HEK293 (cell line): ENCODE measurements at regions not wholly inside any gene's neighbourhood (a gene's known extent, or its start where the extent isn't known, plus 50 kb on each side); places are given as distances from the start of the nearest gene placed in this dataset.

Source experiments
- EGR2 ChIP-seq: fragments of 450-650 bp; formaldehyde crosslinking; IDR thresholded peaks from 2 replicates; pipeline ENCODE4 v1.5.1; 2016; ENCODE audit warnings: low read depth, missing biosample characterization, missing genetic modification characterization
- GLI2 ChIP-seq: fragments of 450-650 bp; formaldehyde crosslinking; IDR thresholded peaks from 2 replicates; pipeline ENCODE4; 2017; ENCODE audit warnings: missing biosample characterization, missing genetic modification characterization, low read depth, borderline replicate concordance
- HOXC10 ChIP-seq: sonication (generic); formaldehyde crosslinking; IDR thresholded peaks from 2 replicates; pipeline ENCODE4 v1.8.1; 2023; ENCODE audit warnings: mild to moderate bottlenecking, missing genetic modification reagents
- KLF9 ChIP-seq: fragments of 450-650 bp; formaldehyde crosslinking; IDR thresholded peaks from 2 replicates; pipeline ENCODE4 v1.5.1; 2016; ENCODE audit warnings: missing biosample characterization, missing genetic modification characterization, low read depth
- RBAK ChIP-seq: fragments of 450-650 bp; formaldehyde crosslinking; IDR thresholded peaks from 2 replicates; pipeline ENCODE4 v1.5.1; 2016; ENCODE audit warnings: missing biosample characterization, missing genetic modification characterization
- TSHZ1 ChIP-seq: fragments of 450-650 bp; formaldehyde crosslinking; IDR thresholded peaks from 2 replicates; pipeline ENCODE4 v1.5.1; 2016; ENCODE audit warnings: missing biosample characterization, missing genetic modification characterization, borderline replicate concordance
- ZFHX2 ChIP-seq: fragments of 450-650 bp; formaldehyde crosslinking; conservative IDR thresholded peaks from 2 replicates; pipeline ENCODE4 v1.5.1; 2016; ENCODE audit warnings: missing biosample characterization, missing genetic modification characterization
- ZFP37 ChIP-seq: fragments of 450-650 bp; formaldehyde crosslinking; IDR thresholded peaks from 2 replicates; pipeline ENCODE4 v1.5.1; 2016; ENCODE audit warnings: missing biosample characterization, missing genetic modification characterization
- ZIC2 ChIP-seq: fragments of 450-650 bp; formaldehyde crosslinking; IDR thresholded peaks from 2 replicates; pipeline ENCODE4 v1.5.1; 2016; ENCODE audit warnings: missing biosample characterization, missing genetic modification characterization
- ZNF169 ChIP-seq: fragments of 450-650 bp; formaldehyde crosslinking; IDR thresholded peaks from 2 replicates; pipeline ENCODE4 v1.5.1; 2016; ENCODE audit warnings: missing biosample characterization, missing genetic modification characterization
- ZNF174 ChIP-seq: fragments of 450-650 bp; formaldehyde crosslinking; IDR thresholded peaks from 2 replicates; pipeline ENCODE4 v1.5.0; 2017; ENCODE audit warnings: missing biosample characterization, mild to moderate bottlenecking, missing genetic modification characterization
- ZNF18 ChIP-seq: fragments of 450-650 bp; formaldehyde crosslinking; IDR thresholded peaks from 2 replicates; pipeline ENCODE4 v1.5.1; 2016; ENCODE audit warnings: missing biosample characterization, missing genetic modification characterization
- ZNF184 ChIP-seq: fragments of 450-650 bp; IDR thresholded peaks from 2 replicates; pipeline ENCODE4 v1.5.1; 2018; ENCODE audit warnings: missing biosample characterization, mild to moderate bottlenecking, missing genetic modification characterization
- ZNF223 ChIP-seq: fragments of 450-650 bp; formaldehyde crosslinking; IDR thresholded peaks from 2 replicates; pipeline ENCODE4 v1.5.1; 2016; ENCODE audit warnings: missing biosample characterization, missing genetic modification characterization
- ZNF24 ChIP-seq: fragments of 450-650 bp; formaldehyde crosslinking; IDR thresholded peaks from 2 replicates; pipeline ENCODE4 v1.5.1; 2016; ENCODE audit warnings: missing biosample characterization, missing genetic modification characterization
- ZNF626 ChIP-seq: fragments of 450-650 bp; sonication (Bioruptor Pico); formaldehyde crosslinking; IDR thresholded peaks from 2 replicates; pipeline ENCODE4 v1.5.1; 2018; ENCODE audit warnings: missing biosample characterization, missing genetic modification characterization, inconsistent platforms
- ZNF654 ChIP-seq: fragments of 450-650 bp; formaldehyde crosslinking; IDR thresholded peaks from 2 replicates; pipeline ENCODE4 v1.5.1; 2016; ENCODE audit warnings: low read depth, missing biosample characterization, missing genetic modification characterization
- ZNF747 ChIP-seq: fragments of 450-650 bp; formaldehyde crosslinking; IDR thresholded peaks from 2 replicates; pipeline ENCODE4 v1.5.1; 2016; ENCODE audit warnings: missing biosample characterization, missing genetic modification characterization
- ZNF791 ChIP-seq: fragments of 450-650 bp; formaldehyde crosslinking; IDR thresholded peaks from 2 replicates; pipeline ENCODE4 v1.5.1; 2016; ENCODE audit warnings: missing biosample characterization, missing genetic modification characterization
- TF ChIP-seq, protein P1 (sequence below): fragments of 450-650 bp; formaldehyde crosslinking; IDR thresholded peaks from 2 replicates; pipeline ENCODE4 v1.5.1; 2016; ENCODE audit warnings: missing biosample characterization, missing genetic modification characterization
- TF ChIP-seq, protein P2 (sequence below): fragments of 450-650 bp; formaldehyde crosslinking; IDR thresholded peaks from 2 replicates; pipeline ENCODE4 v1.5.1; 2017; ENCODE audit warnings: missing biosample characterization, missing genetic modification characterization

GRCh38 chr1:30816211-30817076 is 58.9 kb upstream of the LAPTM5 start (continued):
- TF ChIP-seq ZNF169 (no peak), EGR2 (peak; percentile 32; the same call in 1 of the 2 replicates), TSHZ1 (tag by site-specific recombination) (no peak), ZNF184 (no peak), ZFP37 (tag by site-specific recombination) (no peak), GLI2 (tag by site-specific recombination) (no peak), ZNF747 (tag by site-specific recombination) (no peak), ZNF24 (tag by site-specific recombination) (no peak), ZNF18 (no peak), ZIC2 (tag by site-specific recombination) (peak; percentile 81), ZNF174 (tag by site-specific recombination) (no peak), ZNF626 (no peak), HOXC10 (CRISPR knock-in tag) (no peak), ZFHX2 (peak; percentile 56), RBAK (no peak), ZNF791 (tag by site-specific recombination) (no peak), ZNF223 (no peak), ZNF654 (no peak), KLF9 (tag by site-specific recombination) (no peak)
- TF ChIP-seq, protein P1, sequence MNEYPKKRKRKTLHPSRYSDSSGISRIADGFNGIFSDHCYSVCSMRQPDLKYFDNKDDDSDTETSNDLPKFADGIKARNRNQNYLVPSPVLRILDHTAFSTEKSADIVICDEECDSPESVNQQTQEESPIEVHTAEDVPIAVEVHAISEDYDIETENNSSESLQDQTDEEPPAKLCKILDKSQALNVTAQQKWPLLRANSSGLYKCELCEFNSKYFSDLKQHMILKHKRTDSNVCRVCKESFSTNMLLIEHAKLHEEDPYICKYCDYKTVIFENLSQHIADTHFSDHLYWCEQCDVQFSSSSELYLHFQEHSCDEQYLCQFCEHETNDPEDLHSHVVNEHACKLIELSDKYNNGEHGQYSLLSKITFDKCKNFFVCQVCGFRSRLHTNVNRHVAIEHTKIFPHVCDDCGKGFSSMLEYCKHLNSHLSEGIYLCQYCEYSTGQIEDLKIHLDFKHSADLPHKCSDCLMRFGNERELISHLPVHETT (tag by site-specific recombination): no peak
- TF ChIP-seq, protein P2, sequence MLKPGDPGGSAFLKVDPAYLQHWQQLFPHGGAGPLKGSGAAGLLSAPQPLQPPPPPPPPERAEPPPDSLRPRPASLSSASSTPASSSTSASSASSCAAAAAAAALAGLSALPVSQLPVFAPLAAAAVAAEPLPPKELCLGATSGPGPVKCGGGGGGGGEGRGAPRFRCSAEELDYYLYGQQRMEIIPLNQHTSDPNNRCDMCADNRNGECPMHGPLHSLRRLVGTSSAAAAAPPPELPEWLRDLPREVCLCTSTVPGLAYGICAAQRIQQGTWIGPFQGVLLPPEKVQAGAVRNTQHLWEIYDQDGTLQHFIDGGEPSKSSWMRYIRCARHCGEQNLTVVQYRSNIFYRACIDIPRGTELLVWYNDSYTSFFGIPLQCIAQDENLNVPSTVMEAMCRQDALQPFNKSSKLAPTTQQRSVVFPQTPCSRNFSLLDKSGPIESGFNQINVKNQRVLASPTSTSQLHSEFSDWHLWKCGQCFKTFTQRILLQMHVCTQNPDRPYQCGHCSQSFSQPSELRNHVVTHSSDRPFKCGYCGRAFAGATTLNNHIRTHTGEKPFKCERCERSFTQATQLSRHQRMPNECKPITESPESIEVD (tag by site-specific recombination): no peak
